GM19468 (cell line): ENCODE measurements at regions not wholly inside any gene's neighbourhood (a gene's known extent, or its start where the extent isn't known, plus 50 kb on each side); places are given as distances from the start of the nearest gene placed in this dataset.

Experiments used
- ATAC-seq: cut with Tn5 transposase; IDR thresholded peaks from one replicate; pipeline ENCODE4 v1.9.1; 2021; ENCODE audit warnings: mild to moderate bottlenecking, moderate library complexity, moderate number of reproducible peaks; ENCODE audit not compliant: unreplicated experiment; ENCODE audit errors: extremely low read depth

GRCh38 chr18:54765636-54766375 lies 62.5 kb upstream of the RAB27B start:
- ATAC-seq, result no peak

- no peak for ATAC-seq
Observed at GRCh38 chr18:54766634-54767033, 61.6 kb upstream of the RAB27B start.

DNA sequence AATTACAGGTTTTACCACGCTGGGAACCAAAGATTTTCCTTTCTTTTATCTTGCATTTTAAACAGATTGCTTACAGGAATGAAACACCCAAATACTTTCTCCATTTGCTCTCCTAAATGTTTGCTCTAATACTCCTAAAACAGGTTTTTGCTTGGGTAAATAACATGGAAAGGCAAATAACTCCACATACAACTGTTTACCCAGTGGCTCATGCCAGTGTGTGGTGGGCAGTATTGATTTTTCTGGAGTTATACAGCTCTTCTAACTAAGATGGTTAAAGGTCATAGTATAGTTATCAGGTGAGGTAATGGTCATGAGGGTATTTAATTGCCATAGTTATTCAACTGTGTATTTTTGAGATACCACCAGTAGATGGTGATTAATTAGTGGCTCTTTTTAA lies 61.2 kb upstream of the RAB27B start:
- no peak for ATAC-seq

- no peak for ATAC-seq
Observed at GRCh38 chr18:54769526-54770464, 58.5 kb upstream of the RAB27B start.

- ATAC-seq, result no peak
Observed at GRCh38 chr18:54772056-54772455, 56.2 kb upstream of the RAB27B start.

GRCh38 chr18:54774423-54774822 lies 53.9 kb upstream of the RAB27B start:
- no peak for ATAC-seq

DNA sequence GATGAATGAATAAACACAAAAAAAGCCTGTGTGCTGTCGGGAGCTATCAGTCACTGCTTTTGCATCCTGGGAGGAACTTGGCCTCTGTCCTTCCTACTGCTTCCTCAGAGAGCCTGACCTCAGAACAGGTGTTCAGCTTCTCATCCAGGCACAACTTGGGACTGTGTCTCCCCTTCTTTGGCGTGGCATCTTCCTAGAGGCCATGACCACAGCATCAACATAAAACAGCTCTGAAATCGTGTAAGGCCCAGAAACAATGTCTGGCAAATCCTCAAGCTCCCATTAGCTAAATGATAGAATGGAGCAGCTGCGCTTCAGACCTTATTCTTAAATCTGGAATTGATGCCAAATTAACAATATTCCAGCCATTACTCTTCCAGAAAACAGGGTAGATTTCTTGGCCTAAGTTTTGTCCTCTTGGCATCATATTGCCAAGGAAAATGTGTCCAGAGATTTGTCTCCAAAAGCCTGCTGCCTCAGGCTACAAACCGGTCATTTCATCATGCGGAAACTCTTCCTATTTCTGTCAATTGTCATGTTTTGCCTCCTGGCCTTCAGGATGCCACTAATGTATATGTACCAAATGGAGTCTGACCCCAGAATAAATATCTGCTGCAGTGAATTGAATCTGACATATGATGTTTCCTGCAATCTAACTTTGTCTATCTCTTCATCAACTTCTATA lies 53.2 kb upstream of the RAB27B start:
- ATAC-seq, result no peak

DNA sequence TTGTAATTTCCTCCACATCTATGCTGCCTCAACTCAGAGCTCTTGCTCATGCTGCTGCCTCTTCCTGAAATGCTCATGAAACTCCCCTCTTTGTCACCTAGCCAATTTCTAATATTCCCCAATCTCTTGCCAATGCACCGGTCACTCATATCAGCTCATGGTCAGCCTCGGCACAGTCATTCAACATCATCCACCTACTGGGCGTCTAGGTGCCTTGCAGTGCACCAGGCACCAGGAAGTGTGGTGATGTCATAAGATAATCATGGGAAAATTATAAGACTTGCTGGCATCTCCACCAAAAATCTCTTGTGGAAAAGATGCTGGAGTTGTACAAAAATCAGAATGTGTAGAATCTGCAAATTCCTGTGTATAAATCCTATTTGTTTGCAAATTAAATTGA lies 52.6 kb upstream of the RAB27B start:
- no peak for ATAC-seq

- ATAC-seq, result peak; percentile 76
Observed at GRCh38 chr18:54776282-54776977, 51.8 kb upstream of the RAB27B start.

GRCh38 chr18:54777118-54777791 lies 51.0 kb upstream of the RAB27B start:
- ATAC-seq, result no peak

DNA sequence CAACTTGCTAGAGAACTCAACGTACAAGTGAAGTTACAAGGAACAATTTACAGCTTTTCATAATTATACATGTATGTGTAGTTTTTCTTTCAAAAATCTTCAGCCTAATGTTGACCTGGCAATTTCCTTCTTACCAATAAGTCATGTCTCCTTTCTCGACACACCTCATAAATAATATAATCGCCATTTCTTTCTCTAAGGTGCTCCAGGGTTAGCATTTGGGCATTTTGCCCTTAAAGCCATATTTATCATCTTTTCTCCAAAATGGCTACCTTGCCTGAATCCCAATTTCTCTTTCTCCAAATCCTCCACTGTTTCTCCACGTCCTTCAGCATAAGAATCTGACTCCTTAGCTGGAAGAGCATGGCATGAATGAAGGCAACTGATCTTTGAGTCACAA lies 50.3 kb upstream of the RAB27B start:
- no peak for ATAC-seq
